ENCODE measurements at regions not wholly inside any gene's neighbourhood (a gene's known extent, or its start where the extent isn't known, plus 50 kb on each side); places are given as distances from the start of the nearest gene placed in this dataset.

GRCh38 chr5:99119326-99119725 is 190.5 kb upstream of the CHD1 start:
- H3K4me3 ChIP-seq (ENCODE audit: low read depth, low read length) = no peak overlapping the region
- TF ChIP-seq CTCF (IDR thresholded peaks at IDR 0.05; ENCODE audit: insufficient read depth, low read depth, low read length, missing control alignments) = no peak
- no peak for DNase-seq (ENCODE audit: low read depth)

- DNase-seq (ENCODE audit: low read depth) = no peak
- TF ChIP-seq CTCF (IDR thresholded peaks at IDR 0.05; ENCODE audit: insufficient read depth, low read depth, low read length, missing control alignments) = no peak
- H3K4me3 ChIP-seq (ENCODE audit: low read depth, low read length) = no peak overlapping the region
Observed at GRCh38 chr5:99116526-99116925, 187.7 kb upstream of the CHD1 start.

- TF ChIP-seq CTCF (IDR thresholded peaks at IDR 0.05; ENCODE audit: insufficient read depth, low read depth, low read length, missing control alignments) = no peak
- H3K4me3 ChIP-seq (ENCODE audit: low read depth, low read length) = no peak overlapping the region
- no peak for DNase-seq (ENCODE audit: low read depth)
Observed at GRCh38 chr5:99109894-99110293, 181.1 kb upstream of the CHD1 start.

- TF ChIP-seq CTCF (IDR thresholded peaks at IDR 0.05; ENCODE audit: insufficient read depth, low read depth, low read length, missing control alignments) = no peak
- no peak for DNase-seq (ENCODE audit: low read depth)
- H3K4me3 ChIP-seq (ENCODE audit: low read depth, low read length) = no peak overlapping the region
Observed at GRCh38 chr5:99105216-99105615, 176.4 kb upstream of the CHD1 start.

- TF ChIP-seq CTCF (IDR thresholded peaks at IDR 0.05; ENCODE audit: insufficient read depth, low read depth, low read length, missing control alignments) = peak; percentile 44
- H3K4me3 ChIP-seq (ENCODE audit: low read depth, low read length) = no peak overlapping the region
- peak; percentile 29 for DNase-seq (ENCODE audit: low read depth)
Observed at GRCh38 chr5:99104538-99105132, 175.8 kb upstream of the CHD1 start.

- DNase-seq (ENCODE audit: low read depth) = no peak
- TF ChIP-seq CTCF (IDR thresholded peaks at IDR 0.05; ENCODE audit: insufficient read depth, low read depth, low read length, missing control alignments) = no peak
- no peak overlapping the region for H3K4me3 ChIP-seq (ENCODE audit: low read depth, low read length)
Observed at GRCh38 chr5:99102073-99102697, 173.4 kb upstream of the CHD1 start.

GRCh38 chr5:99099691-99100090 is 170.9 kb upstream of the CHD1 start:
- H3K4me3 ChIP-seq (ENCODE audit: low read depth, low read length) = no peak overlapping the region
- no peak for TF ChIP-seq CTCF (IDR thresholded peaks at IDR 0.05; ENCODE audit: insufficient read depth, low read depth, low read length, missing control alignments)
- DNase-seq (ENCODE audit: low read depth) = no peak
